HCT116 (cell line): ENCODE measurements at regions not wholly inside any gene's neighbourhood (a gene's known extent, or its start where the extent isn't known, plus 50 kb on each side); places are given as distances from the start of the nearest gene placed in this dataset.

Experiments
- ATAC-seq: fragments of 200-7000 bp; cut with Tn5 transposase; 2 replicates; pipeline ENCODE4 v1.9.1; 2020; ENCODE audit warnings: mild to moderate bottlenecking, moderate library complexity
- BruUV-seq: library from RNA; stranded (reverse); fragments of 400-500 nt; replicated peaks from 2 replicates; lab custom pipeline; 2021; lab: Mats Ljungman, UMichigan
- CTCF ChIA-PET: fragments of 300-600 bp; sonication (Branson Sonifier 250); formaldehyde crosslinking; loops from one replicate; lab custom pipeline; 2021; ENCODE audit warnings: antibody characterized with exemption; lab: Charles Lee
- POLR2A ChIA-PET: fragments of 300-600, 350-600 bp; sonication (Branson Sonifier 250); formaldehyde crosslinking; loops from one replicate; lab custom pipeline; 2021; ENCODE audit warnings: antibody characterized with exemption; lab: Charles Lee
- RAD21 ChIA-PET, 2 experiments: fragments of 300-600 bp; sonication (Branson Sonifier 250); formaldehyde crosslinking; loops; one replicate each; lab custom pipeline; 2023; ENCODE audit warnings: low total read pairs in 2 of 2; ENCODE audit not compliant: uncharacterized antibody in 2 of 2, unreplicated experiment in 2 of 2, low non-redundant PET in 1 of 2; lab: Charles Lee
- DNase-seq: peaks from one replicate; pipeline ENCODE4 v3.0.0-alpha.2; 2010; ENCODE audit warnings: low read depth, low spot score
- H2AFZ ChIP-seq: fragments of 200-600 bp; shearing (Covaris generic), sonication (generic); 2 replicates; pipeline ENCODE4 v1.6.1; 2017; ENCODE audit warnings: low read depth, mixed run types, mixed read lengths, antibody characterized with exemption, low read length; ENCODE audit not compliant: poor library complexity, severe bottlenecking
- H3K27ac ChIP-seq: 2 replicates; pipeline ENCODE4 v1.5.1; 2012; ENCODE audit warnings: low read depth, low read length
- H3K27me3 ChIP-seq: fragments of 200-600 bp; sonication (generic); 2 replicates; pipeline ENCODE4 v1.6.1; 2016; ENCODE audit warnings: mixed run types, low read length, mixed read lengths; ENCODE audit not compliant: insufficient read depth
- H3K36me3 ChIP-seq, 2 experiments: fragments of 200-500 bp in 1 of 2; fragments of 200-600 bp in 1 of 2; sonication (Bioruptor generic) in 1 of 2; sonication (generic) in 1 of 2; 2 replicates each; pipeline versions ENCODE4 v1.5.1 to v1.6.1; 2014 to 2016; ENCODE audit warnings: low read length in 2 of 2, inconsistent platforms in 1 of 2, mixed read lengths in 1 of 2, mixed run types in 1 of 2; ENCODE audit not compliant: insufficient read depth in 2 of 2, control insufficient read depth in 1 of 2
- H3K4me1 ChIP-seq, 2 experiments: fragments of 200-600 bp in 1 of 2; sonication (generic) in 1 of 2; 2 replicates each; pipeline versions ENCODE4 v1.5.1 to v1.6.1; 2012 to 2017; ENCODE audit warnings: low read length in 2 of 2, inconsistent platforms in 1 of 2, mild to moderate bottlenecking in 1 of 2, mixed read lengths in 1 of 2, mixed run types in 1 of 2, moderate library complexity in 1 of 2; ENCODE audit not compliant: insufficient read depth in 2 of 2, control insufficient read depth in 1 of 2
- H3K4me2 ChIP-seq: fragments of 200-600 bp; sonication (generic); 2 replicates; pipeline ENCODE4 v1.6.1; 2017; ENCODE audit warnings: mixed run types, low read length, mixed read lengths
- H3K4me3 ChIP-seq, 2 experiments: fragments of 200-600 bp in 1 of 2; sonication (generic) in 1 of 2; replicated peaks in 1 of 2; 2 replicates each; pipeline ENCODE4 v1.5.1; 2011 to 2016; ENCODE audit warnings: low read length in 2 of 2, control low read depth in 1 of 2, low read depth in 1 of 2, mild to moderate bottlenecking in 1 of 2, mixed read lengths in 1 of 2, mixed run types in 1 of 2
- H3K79me2 ChIP-seq: fragments of 200-600 bp; sonication (generic); 2 replicates; pipeline ENCODE4 v1.6.1; 2017; ENCODE audit warnings: mild to moderate bottlenecking, mixed run types, low read length, moderate library complexity, mixed read lengths; ENCODE audit not compliant: insufficient read depth
- H3K9ac ChIP-seq: fragments of 200-600 bp; sonication (generic); 2 replicates; pipeline ENCODE4 v1.6.1; 2016; ENCODE audit warnings: low read length, mixed read lengths
- H3K9me2 ChIP-seq: fragments of 200-600 bp; sonication (generic), shearing (Covaris generic); 2 replicates; pipeline ENCODE4 v1.6.1; 2017; ENCODE audit warnings: mixed run types, mild to moderate bottlenecking, moderate library complexity; ENCODE audit not compliant: insufficient read depth
- H3K9me3 ChIP-seq, 2 experiments: fragments of 200-500 bp in 1 of 2; fragments of 200-600 bp in 1 of 2; sonication (Bioruptor generic) in 1 of 2; sonication (generic) in 1 of 2; 2 replicates each; pipeline ENCODE4 v1.6.1; 2014 to 2017; ENCODE audit warnings: low read length in 2 of 2, mixed read lengths in 2 of 2, inconsistent platforms in 1 of 2, low read depth in 1 of 2, mild to moderate bottlenecking in 1 of 2, mixed run types in 1 of 2, moderate library complexity in 1 of 2; ENCODE audit not compliant: control insufficient read depth in 1 of 2, insufficient read depth in 1 of 2
- H4K20me1 ChIP-seq: fragments of 200-600 bp; sonication (generic), shearing (Covaris generic); 2 replicates; pipeline ENCODE4 v1.6.1; 2017; ENCODE audit warnings: mixed run types, mild to moderate bottlenecking, moderate library complexity; ENCODE audit not compliant: insufficient read depth
- CEBPB ChIP-seq: IDR thresholded peaks from 2 replicates; pipeline ENCODE4 v1.6.1; 2012; ENCODE audit warnings: low read depth
- EGR1 ChIP-seq: IDR thresholded peaks from 2 replicates; pipeline ENCODE4 v1.6.1; 2012; ENCODE audit warnings: low read depth
- ELF1 ChIP-seq: IDR thresholded peaks from 2 replicates; pipeline ENCODE4 v1.6.1; 2012; ENCODE audit warnings: low read depth, borderline replicate concordance
- EZH2 ChIP-seq: fragments of 200-600 bp; sonication (generic); IDR thresholded peaks from 2 replicates; pipeline ENCODE4 v1.6.1; 2017; ENCODE audit warnings: antibody characterized with exemption, mixed run types
- FOSL1 ChIP-seq: IDR thresholded peaks from 2 replicates; pipeline ENCODE4 v1.6.1; 2012; ENCODE audit warnings: low read depth
- POLR2A ChIP-seq: IDR thresholded peaks from 2 replicates; pipeline ENCODE4 v1.7.0; 2011; ENCODE audit warnings: borderline replicate concordance; ENCODE audit not compliant: insufficient read depth, insufficient read length; ENCODE audit errors: extremely low read depth
- SIN3A ChIP-seq: IDR thresholded peaks from 2 replicates; pipeline ENCODE4 v1.6.1; 2012; ENCODE audit warnings: low read depth
- SP1 ChIP-seq: IDR thresholded peaks from 2 replicates; pipeline ENCODE4 v1.6.1; 2012; ENCODE audit warnings: low read depth
- SRF ChIP-seq: IDR thresholded peaks from 2 replicates; pipeline ENCODE4 v1.6.1; 2012; ENCODE audit warnings: low read depth
- TCF7L2 ChIP-seq: IDR thresholded peaks from 2 replicates; pipeline ENCODE4 v1.7.0; 2011; ENCODE audit warnings: borderline replicate concordance, inconsistent platforms; ENCODE audit not compliant: insufficient read depth, insufficient read length; ENCODE audit errors: extremely low read depth
- intact Hi-C: fragments of 100-400 bp; cut with micrococcal nuclease; formaldehyde crosslinking; loops from 2 replicates; pipeline ENCODE4 v1.10.0; 2022
- TF ChIP-seq, protein P1 (sequence below): IDR thresholded peaks from 2 replicates; pipeline ENCODE4 v1.6.1; 2012
- TF ChIP-seq, protein P2 (sequence below): IDR thresholded peaks from 2 replicates; pipeline ENCODE4 v1.6.1; 2011; ENCODE audit warnings: mild to moderate bottlenecking, low read length, moderate library complexity; ENCODE audit not compliant: insufficient replicate concordance; ENCODE audit errors: extremely low read depth
- TF ChIP-seq, protein P3 (sequence below), 3 experiments: fragments of 200-600 bp in 1 of 3; sonication (generic) in 1 of 3; IDR thresholded peaks in 2 of 3; conservative IDR thresholded peaks in 1 of 3; 2 replicates each; pipeline ENCODE4 v1.5.1; 2012 to 2017; ENCODE audit warnings: low read depth in 2 of 3, low read length in 2 of 3, antibody characterized with exemption in 1 of 3, borderline replicate concordance in 1 of 3, control low read depth in 1 of 3, mild to moderate bottlenecking in 1 of 3, mixed read lengths in 1 of 3, mixed run types in 1 of 3, moderate library complexity in 1 of 3; ENCODE audit not compliant: insufficient read depth in 1 of 3
- TF ChIP-seq, protein P4 (sequence below): IDR thresholded peaks from 2 replicates; pipeline ENCODE4 v1.6.1; 2012; ENCODE audit warnings: low read depth

DNA sequence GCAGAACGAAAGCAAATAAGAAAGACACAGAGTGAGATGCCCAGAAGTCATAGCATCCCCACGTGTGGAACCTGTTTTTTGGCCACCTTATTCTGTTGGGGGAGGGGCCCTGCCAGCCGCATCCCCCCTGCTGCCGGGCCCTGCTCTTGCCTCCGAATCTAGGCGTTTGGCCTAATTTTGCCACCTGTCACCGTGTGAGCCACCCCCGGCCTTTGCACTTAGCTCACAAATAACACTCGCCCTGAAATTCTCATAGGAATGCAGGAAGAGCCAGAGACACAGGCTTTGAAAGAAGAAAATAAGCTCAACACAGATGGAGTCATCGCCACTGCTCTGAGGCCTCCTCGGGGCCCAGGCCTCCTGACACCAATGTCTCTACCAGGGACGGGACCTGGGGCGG lies 522.6 kb upstream of the SALL3 start:
- Histone ChIP-seq H3K27me3 (no peaks in the 10 kb centered on the region), H3K79me2 (no peaks in the 10 kb centered on the region), H3K9ac (no peak overlapping the region), H3K4me1 (no peaks in the 10 kb centered on the region), H3K4me3 (no peak overlapping the region), H3K9me3 (peaks cover 0 to 5% of the 10 kb centered on the region in 2 experiments; a peak in 2 of 4 replicates), H3K27ac (no peak overlapping the region), H4K20me1 (no peaks in the 10 kb centered on the region), H3K36me3 (no peaks in the 10 kb centered on the region), H2AFZ (no peak overlapping the region), H3K9me2 (no peaks in the 10 kb centered on the region), H3K4me2 (no peak overlapping the region)
- CTCF ChIA-PET, result no interaction called here
- TF ChIP-seq EZH2 (no peak), TCF7L2 (no peak)
- intact Hi-C loops, result no loop called here
- ATAC-seq, result no peak
- RAD21 ChIA-PET, result no interaction called here
- DNase-seq, result no peak
- no TSS peak for BruUV-seq
- POLR2A ChIA-PET, result no interaction called here

DNA sequence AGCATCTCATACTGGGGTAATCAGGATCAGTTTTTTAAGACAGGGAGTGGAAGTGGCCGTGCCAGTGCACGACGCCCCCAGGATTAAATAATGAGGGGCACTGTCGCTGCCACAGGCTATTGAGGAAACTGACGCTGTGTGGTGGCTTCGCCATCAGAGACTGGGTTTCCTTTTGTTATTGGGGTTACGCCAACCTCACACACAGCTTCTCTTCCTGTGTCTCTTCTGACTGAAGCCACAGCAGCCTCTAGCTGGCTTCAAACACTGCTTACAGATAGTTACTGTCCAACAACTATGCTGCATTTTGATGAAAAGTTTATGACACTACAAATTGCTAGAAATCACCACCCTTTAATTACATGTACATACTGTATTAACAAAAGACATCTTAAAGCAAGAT lies 521.9 kb upstream of the SALL3 start:
- ATAC-seq, result no peak
- CTCF ChIA-PET, result no interaction called here
- no peak for TF ChIP-seq SRF
- TF ChIP-seq ELF1, result no peak
- TF ChIP-seq, protein P1, sequence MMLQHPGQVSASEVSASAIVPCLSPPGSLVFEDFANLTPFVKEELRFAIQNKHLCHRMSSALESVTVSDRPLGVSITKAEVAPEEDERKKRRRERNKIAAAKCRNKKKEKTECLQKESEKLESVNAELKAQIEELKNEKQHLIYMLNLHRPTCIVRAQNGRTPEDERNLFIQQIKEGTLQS, result no peak
- no peak for TF ChIP-seq CEBPB
- TF ChIP-seq, protein P2, sequence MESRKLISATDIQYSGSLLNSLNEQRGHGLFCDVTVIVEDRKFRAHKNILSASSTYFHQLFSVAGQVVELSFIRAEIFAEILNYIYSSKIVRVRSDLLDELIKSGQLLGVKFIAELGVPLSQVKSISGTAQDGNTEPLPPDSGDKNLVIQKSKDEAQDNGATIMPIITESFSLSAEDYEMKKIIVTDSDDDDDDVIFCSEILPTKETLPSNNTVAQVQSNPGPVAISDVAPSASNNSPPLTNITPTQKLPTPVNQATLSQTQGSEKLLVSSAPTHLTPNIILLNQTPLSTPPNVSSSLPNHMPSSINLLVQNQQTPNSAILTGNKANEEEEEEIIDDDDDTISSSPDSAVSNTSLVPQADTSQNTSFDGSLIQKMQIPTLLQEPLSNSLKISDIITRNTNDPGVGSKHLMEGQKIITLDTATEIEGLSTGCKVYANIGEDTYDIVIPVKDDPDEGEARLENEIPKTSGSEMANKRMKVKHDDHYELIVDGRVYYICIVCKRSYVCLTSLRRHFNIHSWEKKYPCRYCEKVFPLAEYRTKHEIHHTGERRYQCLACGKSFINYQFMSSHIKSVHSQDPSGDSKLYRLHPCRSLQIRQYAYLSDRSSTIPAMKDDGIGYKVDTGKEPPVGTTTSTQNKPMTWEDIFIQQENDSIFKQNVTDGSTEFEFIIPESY, result no peak
- no peak for TF ChIP-seq FOSL1
- TF ChIP-seq SIN3A, result no peak
- no peak for TF ChIP-seq SP1
- TF ChIP-seq, protein P3, sequence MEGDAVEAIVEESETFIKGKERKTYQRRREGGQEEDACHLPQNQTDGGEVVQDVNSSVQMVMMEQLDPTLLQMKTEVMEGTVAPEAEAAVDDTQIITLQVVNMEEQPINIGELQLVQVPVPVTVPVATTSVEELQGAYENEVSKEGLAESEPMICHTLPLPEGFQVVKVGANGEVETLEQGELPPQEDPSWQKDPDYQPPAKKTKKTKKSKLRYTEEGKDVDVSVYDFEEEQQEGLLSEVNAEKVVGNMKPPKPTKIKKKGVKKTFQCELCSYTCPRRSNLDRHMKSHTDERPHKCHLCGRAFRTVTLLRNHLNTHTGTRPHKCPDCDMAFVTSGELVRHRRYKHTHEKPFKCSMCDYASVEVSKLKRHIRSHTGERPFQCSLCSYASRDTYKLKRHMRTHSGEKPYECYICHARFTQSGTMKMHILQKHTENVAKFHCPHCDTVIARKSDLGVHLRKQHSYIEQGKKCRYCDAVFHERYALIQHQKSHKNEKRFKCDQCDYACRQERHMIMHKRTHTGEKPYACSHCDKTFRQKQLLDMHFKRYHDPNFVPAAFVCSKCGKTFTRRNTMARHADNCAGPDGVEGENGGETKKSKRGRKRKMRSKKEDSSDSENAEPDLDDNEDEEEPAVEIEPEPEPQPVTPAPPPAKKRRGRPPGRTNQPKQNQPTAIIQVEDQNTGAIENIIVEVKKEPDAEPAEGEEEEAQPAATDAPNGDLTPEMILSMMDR (IDR thresholded peaks at IDR 0.05 in 2 of 3, conservative IDR thresholded peaks at IDR 0.05 in 1 of 3; ENCODE audit: borderline replicate concordance in 1 of 3, insufficient read depth in 1 of 3, low read depth in 2 of 3, low read length in 2 of 3), result no peak
- TF ChIP-seq EGR1, result no peak
- TF ChIP-seq, protein P4, sequence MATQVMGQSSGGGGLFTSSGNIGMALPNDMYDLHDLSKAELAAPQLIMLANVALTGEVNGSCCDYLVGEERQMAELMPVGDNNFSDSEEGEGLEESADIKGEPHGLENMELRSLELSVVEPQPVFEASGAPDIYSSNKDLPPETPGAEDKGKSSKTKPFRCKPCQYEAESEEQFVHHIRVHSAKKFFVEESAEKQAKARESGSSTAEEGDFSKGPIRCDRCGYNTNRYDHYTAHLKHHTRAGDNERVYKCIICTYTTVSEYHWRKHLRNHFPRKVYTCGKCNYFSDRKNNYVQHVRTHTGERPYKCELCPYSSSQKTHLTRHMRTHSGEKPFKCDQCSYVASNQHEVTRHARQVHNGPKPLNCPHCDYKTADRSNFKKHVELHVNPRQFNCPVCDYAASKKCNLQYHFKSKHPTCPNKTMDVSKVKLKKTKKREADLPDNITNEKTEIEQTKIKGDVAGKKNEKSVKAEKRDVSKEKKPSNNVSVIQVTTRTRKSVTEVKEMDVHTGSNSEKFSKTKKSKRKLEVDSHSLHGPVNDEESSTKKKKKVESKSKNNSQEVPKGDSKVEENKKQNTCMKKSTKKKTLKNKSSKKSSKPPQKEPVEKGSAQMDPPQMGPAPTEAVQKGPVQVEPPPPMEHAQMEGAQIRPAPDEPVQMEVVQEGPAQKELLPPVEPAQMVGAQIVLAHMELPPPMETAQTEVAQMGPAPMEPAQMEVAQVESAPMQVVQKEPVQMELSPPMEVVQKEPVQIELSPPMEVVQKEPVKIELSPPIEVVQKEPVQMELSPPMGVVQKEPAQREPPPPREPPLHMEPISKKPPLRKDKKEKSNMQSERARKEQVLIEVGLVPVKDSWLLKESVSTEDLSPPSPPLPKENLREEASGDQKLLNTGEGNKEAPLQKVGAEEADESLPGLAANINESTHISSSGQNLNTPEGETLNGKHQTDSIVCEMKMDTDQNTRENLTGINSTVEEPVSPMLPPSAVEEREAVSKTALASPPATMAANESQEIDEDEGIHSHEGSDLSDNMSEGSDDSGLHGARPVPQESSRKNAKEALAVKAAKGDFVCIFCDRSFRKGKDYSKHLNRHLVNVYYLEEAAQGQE, result no peak
- TF ChIP-seq POLR2A, result no peak

More for the DNA sequence above, 521.9 kb upstream of the SALL3 start:
- intact Hi-C loops, result no loop called here
- BruUV-seq, result no TSS peak
- Histone ChIP-seq H3K4me3 (no peak overlapping the region), H3K9me2 (no peaks in the 10 kb centered on the region), H3K4me1 (no peaks in the 10 kb centered on the region), H3K4me2 (no peak overlapping the region), H3K27ac (no peak overlapping the region), H3K9ac (no peak overlapping the region), H2AFZ (no peak overlapping the region), H3K79me2 (no peaks in the 10 kb centered on the region), H3K9me3 (peaks cover 0 to 5% of the 10 kb centered on the region in 2 experiments; a peak in 2 of 4 replicates), H3K27me3 (no peaks in the 10 kb centered on the region), H3K36me3 (no peaks in the 10 kb centered on the region), H4K20me1 (no peaks in the 10 kb centered on the region)
- ChIA-PET RAD21 (no interaction called here), POLR2A (no interaction called here)
- no peak for DNase-seq
